Choroid plexus epithelial cell (primary cell): ENCODE measurements at regions not wholly inside any gene's neighbourhood (a gene's known extent, or its start where the extent isn't known, plus 50 kb on each side); places are given as distances from the start of the nearest gene placed in this dataset.

Source experiments
- DNase-seq: peaks from one replicate; pipeline ENCODE4 v3.0.0-alpha.2; 2010; ENCODE audit warnings: low read depth
- H3K4me3 ChIP-seq: 2 replicates; pipeline ENCODE4 v1.5.1; 2011; ENCODE audit warnings: low read depth, mild to moderate bottlenecking, control low read depth, low read length, moderate library complexity
- CTCF ChIP-seq: conservative IDR thresholded peaks from 2 replicates; pipeline ENCODE4 v1.5.1; 2011; ENCODE audit warnings: low read depth, mild to moderate bottlenecking, control low read depth, inconsistent platforms, low read length, moderate library complexity

DNA sequence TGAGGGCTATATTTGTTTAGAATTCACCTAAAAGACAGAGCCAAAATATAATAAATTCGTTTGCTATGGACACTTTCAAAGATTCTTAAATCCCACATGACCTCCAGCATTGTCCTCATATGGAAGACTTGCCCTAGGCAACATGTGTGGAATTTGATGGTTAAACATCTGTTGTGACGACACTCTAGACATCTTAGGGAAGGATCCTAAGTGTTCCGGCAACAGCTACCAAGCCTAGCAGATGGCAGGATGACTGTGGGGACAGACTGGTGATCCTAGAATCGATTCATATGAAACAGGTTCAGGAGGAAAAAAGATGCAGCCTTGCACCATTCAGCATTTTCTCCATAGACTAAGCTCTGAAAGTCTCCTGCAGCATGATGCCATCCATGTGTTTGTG, 77.6 kb upstream of the BACH2 start:
- no peak for DNase-seq
- no peak for TF ChIP-seq CTCF
- no peak overlapping the region for H3K4me3 ChIP-seq

GRCh38 chr6:90372885-90373284, 76.2 kb upstream of the BACH2 start:
- no peak for DNase-seq
- no peak overlapping the region for H3K4me3 ChIP-seq
- TF ChIP-seq CTCF = no peak

DNA sequence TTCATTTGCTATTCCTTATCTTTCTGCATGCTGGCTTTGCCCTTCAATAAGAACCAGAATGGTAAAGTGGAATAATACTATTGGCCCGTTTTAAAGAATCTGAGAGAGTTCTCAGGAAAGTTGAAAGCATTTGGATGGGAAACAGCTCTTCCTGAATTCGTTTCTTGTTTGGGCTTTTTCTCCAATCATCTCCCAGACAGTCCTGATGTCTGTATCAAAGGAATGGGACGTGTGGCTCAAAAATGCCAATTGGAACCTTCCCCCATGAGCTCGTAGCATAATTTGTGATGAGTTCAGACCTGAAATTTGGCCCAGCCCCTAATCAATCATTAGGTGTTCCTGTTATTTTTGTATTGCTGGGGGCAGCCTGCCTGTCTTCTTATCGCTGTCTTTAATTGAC, 75.8 kb upstream of the BACH2 start:
- no peak for TF ChIP-seq CTCF
- no peak overlapping the region for H3K4me3 ChIP-seq
- DNase-seq = no peak

GRCh38 chr6:90370493-90370959, 73.9 kb upstream of the BACH2 start:
- TF ChIP-seq CTCF = no peak
- peak; percentile 25 for DNase-seq
- H3K4me3 ChIP-seq = no peak overlapping the region

DNA sequence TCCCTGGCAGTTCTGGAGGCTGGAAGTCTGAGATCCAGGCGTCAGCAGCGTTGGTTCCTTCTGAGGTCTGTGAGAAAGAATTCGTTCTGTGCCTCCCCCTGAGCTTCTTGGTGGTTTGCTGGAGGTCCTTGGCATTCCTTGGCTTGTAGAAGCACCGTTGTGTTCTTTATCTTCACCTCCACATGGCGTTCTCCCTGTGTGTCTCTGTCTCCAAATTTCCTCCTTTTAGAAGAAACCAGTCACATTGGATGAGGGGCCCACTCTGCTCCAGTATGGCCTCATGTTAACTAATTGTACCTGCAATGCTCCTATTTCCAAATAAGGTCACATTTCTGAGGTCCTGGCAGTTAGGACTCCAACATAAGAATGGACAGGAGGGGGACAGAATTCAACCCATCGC, 73.0 kb upstream of the BACH2 start:
- no peak for TF ChIP-seq CTCF
- DNase-seq = peak; percentile 70
- no peak overlapping the region for H3K4me3 ChIP-seq

- peak; percentile 10 for TF ChIP-seq CTCF
- H3K4me3 ChIP-seq = no peak overlapping the region
- peak; percentile 100 for DNase-seq
Observed at GRCh38 chr6:90369024-90369519, 72.4 kb upstream of the BACH2 start.

DNA sequence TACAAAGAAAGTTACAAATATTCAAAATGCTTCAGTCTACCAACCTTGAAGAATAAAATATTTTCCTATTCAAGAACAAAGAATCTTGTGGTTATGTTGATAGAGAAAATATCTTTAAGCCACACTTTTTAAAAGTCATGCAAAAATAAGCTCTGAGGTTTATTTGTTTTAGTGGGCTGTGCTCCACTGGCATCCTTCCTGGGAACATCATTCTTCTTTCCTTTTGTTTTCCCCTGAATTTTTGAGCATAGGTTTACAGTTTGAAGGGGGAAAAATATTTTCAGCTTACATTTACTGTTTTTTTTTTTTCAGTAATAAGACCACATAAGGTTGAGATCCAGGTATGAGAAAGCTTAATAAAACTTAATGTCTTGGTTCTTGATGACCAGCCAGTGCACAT, 72.0 kb upstream of the BACH2 start:
- no peak overlapping the region for H3K4me3 ChIP-seq
- no peak for TF ChIP-seq CTCF
- DNase-seq = peak; percentile 67
